ENCODE measurements at regions not wholly inside any gene's neighbourhood (a gene's known extent, or its start where the extent isn't known, plus 50 kb on each side); places are given as distances from the start of the nearest gene placed in this dataset.
"Not testable (repeated sequence)": the region's sequence is repeated elsewhere in the genome, so short reads cannot be mapped to it uniquely, and the experiment has no call there.

- no peak for DNase-seq
Measured at GRCh38 chr5:102617191-102618187, 118.7 kb upstream of the SLCO6A1 start.

- DNase-seq = no peak
Measured at GRCh38 chr5:102622262-102622661, 123.5 kb upstream of the SLCO6A1 start.

- DNase-seq = no peak
Measured at GRCh38 chr5:102623329-102624065, 124.7 kb upstream of the SLCO6A1 start.

- no peak for DNase-seq
Measured at GRCh38 chr5:102624405-102624804, 125.6 kb upstream of the SLCO6A1 start.

- DNase-seq = no peak
Measured at GRCh38 chr5:102625468-102625867, 126.7 kb upstream of the SLCO6A1 start.

GRCh38 chr5:102625928-102626327 lies 127.1 kb upstream of the SLCO6A1 start:
- no peak for DNase-seq

GRCh38 chr5:102627315-102627714 lies 127.8 kb upstream of the PAM start:
- no peak for DNase-seq

- DNase-seq = no peak
Measured at GRCh38 chr5:102628441-102629175, 126.5 kb upstream of the PAM start.

- DNase-seq = no peak
Measured at GRCh38 chr5:102629827-102630605, 125.1 kb upstream of the PAM start.

GRCh38 chr5:102635399-102635798 lies 119.7 kb upstream of the PAM start:
- DNase-seq = not testable (repeated sequence)

GRCh38 chr5:102638316-102638715 lies 116.8 kb upstream of the PAM start:
- no peak for DNase-seq

- no peak for DNase-seq
Measured at GRCh38 chr5:102638912-102639652, 116.0 kb upstream of the PAM start.

GRCh38 chr5:102649731-102650130 lies 105.4 kb upstream of the PAM start:
- DNase-seq = no peak

- DNase-seq = no peak
Measured at GRCh38 chr5:102651466-102651865, 103.6 kb upstream of the PAM start.

GRCh38 chr5:102654559-102655349 lies 100.4 kb upstream of the PAM start:
- DNase-seq = no peak

GRCh38 chr5:102659151-102659550 lies 96.0 kb upstream of the PAM start:
- no peak for DNase-seq

GRCh38 chr5:102660111-102660510 lies 95.0 kb upstream of the PAM start:
- DNase-seq = no peak

GRCh38 chr5:102663749-102664530 lies 91.2 kb upstream of the PAM start:
- no peak for DNase-seq

- DNase-seq = no peak
Measured at GRCh38 chr5:102664616-102665335, 90.3 kb upstream of the PAM start.
